GM23248 (cell line): ENCODE measurements at regions not wholly inside any gene's neighbourhood (a gene's known extent, or its start where the extent isn't known, plus 50 kb on each side); places are given as distances from the start of the nearest gene placed in this dataset.

Experiments used
- EZH2 ChIP-seq: fragments of 200-600 bp; sonication (generic); IDR thresholded peaks from 2 replicates; pipeline ENCODE4 v1.6.1; 2018; ENCODE audit warnings: antibody characterized with exemption, mild to moderate bottlenecking; ENCODE audit not compliant: insufficient read depth, poor library complexity, severe bottlenecking
- EZH2phosphoT487 ChIP-seq: fragments of 200-600 bp; sonication (generic); IDR thresholded peaks from 2 replicates; pipeline ENCODE4 v1.6.1; 2018; ENCODE audit warnings: antibody characterized with exemption, moderate library complexity, mild to moderate bottlenecking, low read depth; ENCODE audit not compliant: insufficient read depth

GRCh38 chr17:79671085-79671694, 59.6 kb upstream of the ENPP7 start:
- TF ChIP-seq EZH2: no peak
- TF ChIP-seq EZH2phosphoT487: no peak
